Body of pancreas (tissue), 4 donors: ENCODE measurements at regions not wholly inside any gene's neighbourhood (a gene's known extent, or its start where the extent isn't known, plus 50 kb on each side); places are given as distances from the start of the nearest gene placed in this dataset.

Source experiments
- ATAC-seq: fragments of 150-250 bp; one replicate; pipeline ENCODE4 v1.9.1; 2016
- DNase-seq, 4 donors: peaks; one replicate each; pipeline ENCODE4 v3.0.0-alpha.2; 2019
- H3K27ac ChIP-seq, 4 donors: fragments of 200-600 bp; sonication (generic); 1 replicate in 3 of 4; 2 replicates in 1 of 4; pipeline versions ENCODE4 v1.5.1 to v1.6.1; 2016 to 2019; ENCODE audit warnings: mild to moderate bottlenecking in 1 of 4, mixed read lengths in 1 of 4, moderate library complexity in 1 of 4
- H3K27me3 ChIP-seq, 2 donors: fragments of 200-600 bp; sonication (generic); one replicate each; pipeline ENCODE4 v1.6.0; 2016; ENCODE audit warnings: mild to moderate bottlenecking in 1 of 2
- H3K36me3 ChIP-seq, 2 donors: fragments of 200-600 bp; sonication (generic); replicated peaks in 1 of 2; 2 replicates each; pipeline ENCODE4 v1.5.1; 2016; ENCODE audit warnings: low read depth in 2 of 2; ENCODE audit not compliant: insufficient read depth in 1 of 2
- H3K4me1 ChIP-seq: fragments of 200-600 bp; sonication (generic); one replicate; pipeline ENCODE4 v1.6.0; 2016
- H3K4me3 ChIP-seq, 2 donors: fragments of 200-600 bp; sonication (generic); 1 replicate in 1 of 2; 2 replicates in 1 of 2; pipeline ENCODE4 v1.5.1; 2016 to 2019
- H3K9me3 ChIP-seq, 3 donors: fragments of 200-600 bp; sonication (generic); 1 replicate in 2 of 3; 2 replicates in 1 of 3; pipeline ENCODE4 v1.5.1; 2016
- CTCF ChIP-seq, 7 experiments: fragments of 450-650 bp in 4 of 7; fragments of 200-600 bp in 3 of 7; sonication (generic) in 3 of 7; IDR thresholded peaks; one replicate each; pipeline ENCODE4 v1.5.1; 2016 to 2019; ENCODE audit warnings: antibody characterized with exemption in 7 of 7
- POLR2A ChIP-seq, 3 donors: fragments of 450-650 bp; IDR thresholded peaks; one replicate each; pipeline ENCODE4 v1.6.1; 2016; ENCODE audit warnings: antibody characterized with exemption in 3 of 3, mild to moderate bottlenecking in 2 of 3
- WGBS, 2 donors: methylation state at CpG; one replicate each; pipeline ENCODE4 v1.1.5; 2017; 5-methylcytosine and 5-hydroxymethylcytosine counted together
- intact Hi-C: fragments of 100-400 bp; cut with DNase I; formaldehyde crosslinking; loops from one replicate; pipeline ENCODE4 v1.15.1; 2023

GRCh38 chr13:40172149-40172591 lies 494.3 kb downstream of the FOXO1 start:
- WGBS, 2 donors: 33 to 47% methylated on average over 16 to 32 of the region's 32 CpGs
- intact Hi-C loops: no loop called here
- no peaks in the 10 kb centered on the region for H3K27me3 ChIP-seq
- H3K36me3 ChIP-seq: no peaks in the 10 kb centered on the region
- H3K9me3 ChIP-seq: no peaks in the 10 kb centered on the region
- H3K4me1 ChIP-seq: peaks cover 4% of the 10 kb centered on the region
- no peak for DNase-seq
- no peak overlapping the region for H3K27ac ChIP-seq
- ATAC-seq: no peak
- no peak overlapping the region for H3K4me3 ChIP-seq
- TF ChIP-seq CTCF (IDR thresholded peaks at IDR 0.05) (no peak), POLR2A (IDR thresholded peaks at IDR 0.05) (no peak)

GRCh38 chr13:40172878-40173277 lies 493.6 kb downstream of the FOXO1 start:
- intact Hi-C loops: no loop called here
- no peaks in the 10 kb centered on the region for H3K36me3 ChIP-seq
- peaks cover 4% of the 10 kb centered on the region for H3K4me1 ChIP-seq
- H3K27me3 ChIP-seq: no peaks in the 10 kb centered on the region
- 76 to 85% methylated on average over 7 of the region's 7 CpGs for WGBS, 2 donors
- no peak for ATAC-seq
- no peak for DNase-seq
- H3K27ac ChIP-seq: no peak overlapping the region
- TF ChIP-seq POLR2A (IDR thresholded peaks at IDR 0.05) (no peak), CTCF (IDR thresholded peaks at IDR 0.05) (no peak)
- H3K9me3 ChIP-seq: no peaks in the 10 kb centered on the region
- no peak overlapping the region for H3K4me3 ChIP-seq

- intact Hi-C loops: no loop called here
- no peaks in the 10 kb centered on the region for H3K27me3 ChIP-seq
These were observed 490.8 kb downstream of the FOXO1 start for GRCh38 chr13:40175639-40176038.

GRCh38 chr13:40176242-40176641 lies 490.2 kb downstream of the FOXO1 start:
- 94 to 95% methylated on average over 7 of the region's 7 CpGs for WGBS, 2 donors
- H3K36me3 ChIP-seq: no peaks in the 10 kb centered on the region
- H3K4me3 ChIP-seq: no peak overlapping the region
- no peaks in the 10 kb centered on the region for H3K27me3 ChIP-seq
- DNase-seq: no peak
- intact Hi-C loops: no loop called here
- H3K9me3 ChIP-seq: no peaks in the 10 kb centered on the region
- no peak overlapping the region for H3K27ac ChIP-seq
- TF ChIP-seq CTCF (IDR thresholded peaks at IDR 0.05) (no peak), POLR2A (IDR thresholded peaks at IDR 0.05) (no peak)
- ATAC-seq: no peak
- H3K4me1 ChIP-seq: peaks cover 34% of the 10 kb centered on the region

More at GRCh38 chr13:40175639-40176038, 490.8 kb downstream of the FOXO1 start:
- no peaks in the 10 kb centered on the region for H3K36me3 ChIP-seq
- H3K9me3 ChIP-seq: no peaks in the 10 kb centered on the region
- ATAC-seq (no peak), DNase-seq (no peak)
- peaks cover 28% of the 10 kb centered on the region for H3K4me1 ChIP-seq
- no peak overlapping the region for H3K27ac ChIP-seq
- TF ChIP-seq CTCF (IDR thresholded peaks at IDR 0.05) (no peak), POLR2A (IDR thresholded peaks at IDR 0.05) (no peak)
- H3K4me3 ChIP-seq: no peak overlapping the region

- Histone ChIP-seq H3K4me1 (peaks cover 45% of the 10 kb centered on the region), H3K27me3 (no peaks in the 10 kb centered on the region), H3K9me3 (no peaks in the 10 kb centered on the region), H3K36me3 (no peaks in the 10 kb centered on the region), H3K4me3 (no peak overlapping the region), H3K27ac (no peak overlapping the region)
- DNase-seq (no peak), ATAC-seq (no peak)
- no peak for TF ChIP-seq CTCF (IDR thresholded peaks at IDR 0.05)
- no peak for TF ChIP-seq POLR2A (IDR thresholded peaks at IDR 0.05)
- intact Hi-C loops: no loop called here
- WGBS, 2 donors: 84 to 89% methylated on average over 5 of the region's 5 CpGs
These were observed 488.3 kb downstream of the FOXO1 start for GRCh38 chr13:40178130-40178529.
